H9 (cell line): ENCODE measurements at regions not wholly inside any gene's neighbourhood (a gene's known extent, or its start where the extent isn't known, plus 50 kb on each side); places are given as distances from the start of the nearest gene placed in this dataset.
A peak's percentile ranks its signal among the peaks of the same experiment; 100 is the strongest.

ENCODE experiments used
- DNase-seq: peaks from one replicate; pipeline ENCODE4 v3.0.0-alpha.2; 2017
- H2AFZ ChIP-seq: one replicate; pipeline ENCODE4 v1.6.1; 2013; ENCODE audit warnings: mild to moderate bottlenecking, low read length, control low read depth, moderate library complexity
- H2AK5ac ChIP-seq: 2 replicates; pipeline ENCODE4 v1.6.1; 2013; ENCODE audit warnings: low read length, control low read depth, mixed read lengths; ENCODE audit not compliant: insufficient read length
- H2BK120ac ChIP-seq: one replicate; pipeline ENCODE4 v1.6.1; 2013; ENCODE audit warnings: low read depth, mild to moderate bottlenecking, low read length, control low read depth, inconsistent platforms; ENCODE audit not compliant: poor library complexity, severe bottlenecking
- H2BK12ac ChIP-seq: 2 replicates; pipeline ENCODE4 v1.6.1; 2013; ENCODE audit warnings: low read length, control low read depth, mixed read lengths, low read depth; ENCODE audit not compliant: insufficient read length
- H2BK15ac ChIP-seq: 2 replicates; pipeline ENCODE4 v1.6.1; 2013; ENCODE audit warnings: low read depth, low read length, control low read depth
- H2BK20ac ChIP-seq: one replicate; pipeline ENCODE4 v1.6.1; 2013; ENCODE audit warnings: low read depth, mild to moderate bottlenecking, low read length, control low read depth, inconsistent platforms; ENCODE audit not compliant: poor library complexity, severe bottlenecking
- H2BK5ac ChIP-seq: 2 replicates; pipeline ENCODE4 v1.6.1; 2013; ENCODE audit warnings: low read length, control low read depth, mixed read lengths; ENCODE audit not compliant: insufficient read length
- H3K14ac ChIP-seq: 2 replicates; pipeline ENCODE4 v1.6.1; 2013; ENCODE audit warnings: low read length, control low read depth; ENCODE audit not compliant: insufficient read depth
- H3K18ac ChIP-seq: 2 replicates; pipeline ENCODE4 v1.6.1; 2013; ENCODE audit warnings: low read depth, mild to moderate bottlenecking, mixed read lengths, low read length, control low read depth; ENCODE audit not compliant: insufficient read length
- H3K23ac ChIP-seq: 2 replicates; pipeline ENCODE4 v1.6.1; 2013; ENCODE audit warnings: low read length, control low read depth, mixed read lengths, low read depth; ENCODE audit not compliant: insufficient read length
- H3K23me2 ChIP-seq: 2 replicates; pipeline ENCODE4 v1.6.1; 2013; ENCODE audit warnings: low read depth, mild to moderate bottlenecking, mixed read lengths, low read length, control low read depth; ENCODE audit not compliant: insufficient read length, poor library complexity, severe bottlenecking
- H3K27ac ChIP-seq: 2 replicates; pipeline ENCODE4 v1.5.1; 2013; ENCODE audit warnings: low read length, control low read depth, mixed read lengths, low read depth; ENCODE audit not compliant: insufficient read length
- H3K27me3 ChIP-seq: 2 replicates; pipeline ENCODE4 v1.6.1; 2013; ENCODE audit warnings: low read length, control low read depth, inconsistent platforms; ENCODE audit not compliant: insufficient read depth
- H3K4ac ChIP-seq: 2 replicates; pipeline ENCODE4 v1.6.1; 2013; ENCODE audit warnings: low read depth, mild to moderate bottlenecking, control low read depth, inconsistent platforms, low read length, moderate library complexity
- H3K4me1 ChIP-seq: 2 replicates; pipeline ENCODE4 v1.6.1; 2013; ENCODE audit warnings: low read length, control low read depth, inconsistent platforms; ENCODE audit not compliant: insufficient read depth
- H3K4me2 ChIP-seq: 2 replicates; pipeline ENCODE4 v1.6.1; 2013; ENCODE audit warnings: low read length, control low read depth, mixed read lengths; ENCODE audit not compliant: insufficient read length, insufficient read depth
- H3K56ac ChIP-seq: 2 replicates; pipeline ENCODE4 v1.6.1; 2013; ENCODE audit warnings: low read depth, mild to moderate bottlenecking, mixed read lengths, low read length, control low read depth; ENCODE audit not compliant: insufficient read length
- H3K79me1 ChIP-seq: 2 replicates; pipeline ENCODE4 v1.6.1; 2013; ENCODE audit warnings: low read depth, mild to moderate bottlenecking, moderate library complexity, low read length, control low read depth, inconsistent platforms; ENCODE audit not compliant: insufficient read depth, poor library complexity, severe bottlenecking
- H3K79me2 ChIP-seq: 2 replicates; pipeline ENCODE4 v1.6.1; 2013; ENCODE audit warnings: low read length, control low read depth, inconsistent platforms; ENCODE audit not compliant: insufficient read depth
- H3K9ac ChIP-seq: 2 replicates; pipeline ENCODE4 v1.6.1; 2013; ENCODE audit warnings: low read length, control low read depth, mixed read lengths; ENCODE audit not compliant: insufficient read length; ENCODE audit errors: extremely low read depth
- H3K9me3 ChIP-seq: one replicate; pipeline ENCODE4 v1.6.1; 2013; ENCODE audit warnings: low read depth, low read length, inconsistent platforms; ENCODE audit not compliant: control insufficient read depth
- H3T11ph ChIP-seq: one replicate; pipeline ENCODE4 v1.6.1; 2013; ENCODE audit warnings: mild to moderate bottlenecking, low read length, control low read depth, inconsistent platforms
- H4K20me1 ChIP-seq: one replicate; pipeline ENCODE4 v1.6.1; 2013; ENCODE audit not compliant: control insufficient read depth, insufficient read length, insufficient read depth
- H4K5ac ChIP-seq: 2 replicates; pipeline ENCODE4 v1.6.1; 2013; ENCODE audit warnings: low read depth, mild to moderate bottlenecking, mixed read lengths, low read length, control low read depth; ENCODE audit not compliant: insufficient read length
- H4K8ac ChIP-seq: replicated peaks from 2 replicates; pipeline ENCODE4 v1.6.1; 2013; ENCODE audit warnings: low read length, control low read depth, mixed read lengths, low read depth; ENCODE audit not compliant: insufficient read length
- H4K91ac ChIP-seq: 2 replicates; pipeline ENCODE4 v1.6.1; 2013; ENCODE audit warnings: low read depth, mild to moderate bottlenecking, moderate library complexity, mixed read lengths, low read length, control low read depth; ENCODE audit not compliant: insufficient read length
- H3K27ac Mint-ChIP-seq, 3 experiments: 2 replicates in 2 of 3; 3 replicates in 1 of 3; pipeline ENCODE4 v1.8.0; 2020 to 2021; ENCODE audit warnings: mixed read lengths in 3 of 3, mild to moderate bottlenecking in 1 of 3, moderate library complexity in 1 of 3
- H3K27me3 Mint-ChIP-seq: 2 replicates; pipeline ENCODE4 v1.8.0; 2021; ENCODE audit warnings: low read depth, mild to moderate bottlenecking, moderate library complexity, mixed read lengths
- H3K36me3 Mint-ChIP-seq, 3 experiments: 2 replicates in 2 of 3; 3 replicates in 1 of 3; pipeline ENCODE4 v1.8.0; 2020 to 2021; ENCODE audit warnings: low read depth in 3 of 3, mixed read lengths in 3 of 3; ENCODE audit not compliant: insufficient read depth in 1 of 3
- H3K4me1 Mint-ChIP-seq, 2 experiments: 2 replicates each; pipeline ENCODE4 v1.8.0; 2020; ENCODE audit warnings: mixed read lengths in 2 of 2
- H3K4me3 Mint-ChIP-seq, 2 experiments: 2 replicates in 1 of 2; 3 replicates in 1 of 2; pipeline ENCODE4 v1.8.0; 2020 to 2021; ENCODE audit warnings: mild to moderate bottlenecking in 2 of 2, mixed read lengths in 2 of 2, moderate library complexity in 1 of 2
- H3K9me3 Mint-ChIP-seq, 2 experiments: 2 replicates in 1 of 2; 3 replicates in 1 of 2; pipeline ENCODE4 v1.8.0; 2020; ENCODE audit warnings: mild to moderate bottlenecking in 2 of 2, mixed read lengths in 2 of 2, moderate library complexity in 1 of 2
- WGBS: extraction: QIAGEN DNeasy Blood & Tissue Kit; methylation state at CpG from one replicate; pipeline ENCODE4 v1.1.7; 2013; ENCODE audit warnings: missing lambda C conversion rate, low lambda C conversion rate, mixed read lengths; ENCODE audit not compliant: insufficient read length; ENCODE audit errors: extremely low coverage; 5-methylcytosine and 5-hydroxymethylcytosine counted together
- TF ChIP-seq, protein P1 (sequence below): fragments of 200-600 bp; sonication (generic); conservative IDR thresholded peaks from 3 replicates; pipeline ENCODE4 v1.8.0; 2021; ENCODE audit warnings: antibody characterized with exemption, mild to moderate bottlenecking

GRCh38 chr1:148317288-148317985, 165.4 kb upstream of the NBPF11 start:
- Histone ChIP-seq H2BK20ac (no peak overlapping the region), H2AFZ (peak overlapping the region; percentile 32), H3K4me2 (peak overlapping the region; percentile 48), H3K18ac (peak overlapping the region; percentile 28), H3K4me1 (no peaks in the 10 kb centered on the region), H2BK120ac (no peak overlapping the region), H3K9me3 (no peaks in the 10 kb centered on the region), H3K27ac (no peak overlapping the region), H4K5ac (no peak overlapping the region), H4K8ac (no peak overlapping the region), H2BK5ac (no peak overlapping the region), H3K27me3 (no peaks in the 10 kb centered on the region), H2BK12ac (no peak overlapping the region), H2AK5ac (no peak overlapping the region), H3K79me1 (no peaks in the 10 kb centered on the region), H3K23ac (no peak overlapping the region), H4K91ac (no peak overlapping the region), H3K4ac (no peak overlapping the region), H3K56ac (no peak overlapping the region), H3K9ac (peak overlapping the region; percentile 15), H4K20me1 (no peaks in the 10 kb centered on the region), H2BK15ac (no peak overlapping the region), H3K14ac (peak overlapping the region; percentile 87), H3T11ph (no peak overlapping the region), H3K79me2 (no peaks in the 10 kb centered on the region), H3K23me2 (peaks cover 15% of the 10 kb centered on the region)
- peak; percentile 38 for DNase-seq
- Mint-ChIP-seq H3K36me3 (no peaks in the 10 kb centered on the region), H3K4me3 (peak overlapping the region; percentile 60 to 77), H3K27ac (no peak overlapping the region), H3K27me3 (peaks cover 25% of the 10 kb centered on the region), H3K9me3 (peaks cover 6 to 7% of the 10 kb centered on the region in 2 experiments; a peak in 3 of 5 replicates), H3K4me1 (peaks cover 5 to 6% of the 10 kb centered on the region in 2 experiments; a peak in 2 of 4 replicates)
- no CpG with 5 or more reads among the region's 42 CpGs for WGBS
- TF ChIP-seq, protein P1, sequence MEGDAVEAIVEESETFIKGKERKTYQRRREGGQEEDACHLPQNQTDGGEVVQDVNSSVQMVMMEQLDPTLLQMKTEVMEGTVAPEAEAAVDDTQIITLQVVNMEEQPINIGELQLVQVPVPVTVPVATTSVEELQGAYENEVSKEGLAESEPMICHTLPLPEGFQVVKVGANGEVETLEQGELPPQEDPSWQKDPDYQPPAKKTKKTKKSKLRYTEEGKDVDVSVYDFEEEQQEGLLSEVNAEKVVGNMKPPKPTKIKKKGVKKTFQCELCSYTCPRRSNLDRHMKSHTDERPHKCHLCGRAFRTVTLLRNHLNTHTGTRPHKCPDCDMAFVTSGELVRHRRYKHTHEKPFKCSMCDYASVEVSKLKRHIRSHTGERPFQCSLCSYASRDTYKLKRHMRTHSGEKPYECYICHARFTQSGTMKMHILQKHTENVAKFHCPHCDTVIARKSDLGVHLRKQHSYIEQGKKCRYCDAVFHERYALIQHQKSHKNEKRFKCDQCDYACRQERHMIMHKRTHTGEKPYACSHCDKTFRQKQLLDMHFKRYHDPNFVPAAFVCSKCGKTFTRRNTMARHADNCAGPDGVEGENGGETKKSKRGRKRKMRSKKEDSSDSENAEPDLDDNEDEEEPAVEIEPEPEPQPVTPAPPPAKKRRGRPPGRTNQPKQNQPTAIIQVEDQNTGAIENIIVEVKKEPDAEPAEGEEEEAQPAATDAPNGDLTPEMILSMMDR: no peak
